B cell (primary cell): ENCODE measurements at regions not wholly inside any gene's neighbourhood (a gene's known extent, or its start where the extent isn't known, plus 50 kb on each side); places are given as distances from the start of the nearest gene placed in this dataset.

Source experiments
- EZH2 ChIP-seq: IDR thresholded peaks from 2 replicates; pipeline ENCODE4 v1.6.1; 2012; ENCODE audit warnings: borderline replicate concordance, low read depth, mild to moderate bottlenecking, moderate library complexity, low read length; ENCODE audit not compliant: insufficient read depth, poor library complexity, severe bottlenecking
- TF ChIP-seq, protein P1 (sequence below): fragments of 200-600 bp; IDR thresholded peaks from one replicate; pipeline ENCODE4 v1.8.0; 2022; ENCODE audit warnings: antibody characterized with exemption, mild to moderate bottlenecking

- TF ChIP-seq, protein P1, sequence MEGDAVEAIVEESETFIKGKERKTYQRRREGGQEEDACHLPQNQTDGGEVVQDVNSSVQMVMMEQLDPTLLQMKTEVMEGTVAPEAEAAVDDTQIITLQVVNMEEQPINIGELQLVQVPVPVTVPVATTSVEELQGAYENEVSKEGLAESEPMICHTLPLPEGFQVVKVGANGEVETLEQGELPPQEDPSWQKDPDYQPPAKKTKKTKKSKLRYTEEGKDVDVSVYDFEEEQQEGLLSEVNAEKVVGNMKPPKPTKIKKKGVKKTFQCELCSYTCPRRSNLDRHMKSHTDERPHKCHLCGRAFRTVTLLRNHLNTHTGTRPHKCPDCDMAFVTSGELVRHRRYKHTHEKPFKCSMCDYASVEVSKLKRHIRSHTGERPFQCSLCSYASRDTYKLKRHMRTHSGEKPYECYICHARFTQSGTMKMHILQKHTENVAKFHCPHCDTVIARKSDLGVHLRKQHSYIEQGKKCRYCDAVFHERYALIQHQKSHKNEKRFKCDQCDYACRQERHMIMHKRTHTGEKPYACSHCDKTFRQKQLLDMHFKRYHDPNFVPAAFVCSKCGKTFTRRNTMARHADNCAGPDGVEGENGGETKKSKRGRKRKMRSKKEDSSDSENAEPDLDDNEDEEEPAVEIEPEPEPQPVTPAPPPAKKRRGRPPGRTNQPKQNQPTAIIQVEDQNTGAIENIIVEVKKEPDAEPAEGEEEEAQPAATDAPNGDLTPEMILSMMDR = no peak
- TF ChIP-seq EZH2 = no peak
Measured at GRCh38 chr21:35811191-35811806, 249.0 kb downstream of the SETD4 start.
